PFSK-1 (cell line): ENCODE measurements at regions not wholly inside any gene's neighbourhood (a gene's known extent, or its start where the extent isn't known, plus 50 kb on each side); places are given as distances from the start of the nearest gene placed in this dataset.

ENCODE experiments used
- FOXP2 ChIP-seq: optimal IDR thresholded peaks from 2 replicates; pipeline ENCODE3; 2011; ENCODE audit warnings: borderline replicate concordance, control low read depth, inconsistent platforms; ENCODE audit not compliant: insufficient read depth; ENCODE audit errors: extremely low read length, extremely low read depth
- POLR2AphosphoS5 ChIP-seq: IDR thresholded peaks from 2 replicates; pipeline ENCODE4 v1.6.1; 2012; ENCODE audit warnings: low read depth, mild to moderate bottlenecking, control low read depth, low read length, moderate library complexity
- SIN3A ChIP-seq: IDR thresholded peaks from 2 replicates; pipeline ENCODE4 v1.6.1; 2012; ENCODE audit warnings: mild to moderate bottlenecking, low read length, moderate library complexity, borderline replicate concordance; ENCODE audit not compliant: insufficient read depth
- TAF1 ChIP-seq: IDR thresholded peaks from 2 replicates; pipeline ENCODE4 v1.6.1; 2012; ENCODE audit warnings: low read length, control low read depth, borderline replicate concordance; ENCODE audit not compliant: insufficient read depth
- TF ChIP-seq, protein P1 (sequence below), 2 experiments: IDR thresholded peaks; 2 replicates each; pipeline versions ENCODE4 v1.6.1 to v1.8.0; 2011 to 2012; ENCODE audit warnings: low read depth in 2 of 2, low read length in 2 of 2, control low read depth in 1 of 2, inconsistent platforms in 1 of 2, mild to moderate bottlenecking in 1 of 2, moderate library complexity in 1 of 2; ENCODE audit not compliant: insufficient read depth in 1 of 2

DNA sequence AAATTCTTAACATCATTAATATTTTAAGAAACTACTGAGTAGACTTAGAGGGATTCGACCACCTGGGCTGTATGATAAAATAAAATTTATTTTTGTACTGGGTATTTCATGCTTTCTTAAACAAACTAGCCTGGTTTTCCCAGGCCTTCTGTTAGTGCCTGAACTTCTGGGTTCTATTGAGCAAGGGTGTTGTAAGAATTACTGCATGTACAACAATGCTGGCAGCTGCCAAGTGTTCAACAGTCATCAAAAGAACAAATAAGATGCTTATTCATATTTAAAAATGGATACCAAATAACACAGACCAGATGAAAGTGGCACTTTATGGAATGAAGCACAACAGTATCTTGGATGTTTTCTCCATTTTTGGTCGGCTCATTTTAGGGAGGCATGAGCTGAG, 123.2 kb upstream of the FBXL7 start:
- TF ChIP-seq SIN3A (no peak), TAF1 (no peak), FOXP2 (no peak), POLR2AphosphoS5 (no peak)
- TF ChIP-seq, protein P1, sequence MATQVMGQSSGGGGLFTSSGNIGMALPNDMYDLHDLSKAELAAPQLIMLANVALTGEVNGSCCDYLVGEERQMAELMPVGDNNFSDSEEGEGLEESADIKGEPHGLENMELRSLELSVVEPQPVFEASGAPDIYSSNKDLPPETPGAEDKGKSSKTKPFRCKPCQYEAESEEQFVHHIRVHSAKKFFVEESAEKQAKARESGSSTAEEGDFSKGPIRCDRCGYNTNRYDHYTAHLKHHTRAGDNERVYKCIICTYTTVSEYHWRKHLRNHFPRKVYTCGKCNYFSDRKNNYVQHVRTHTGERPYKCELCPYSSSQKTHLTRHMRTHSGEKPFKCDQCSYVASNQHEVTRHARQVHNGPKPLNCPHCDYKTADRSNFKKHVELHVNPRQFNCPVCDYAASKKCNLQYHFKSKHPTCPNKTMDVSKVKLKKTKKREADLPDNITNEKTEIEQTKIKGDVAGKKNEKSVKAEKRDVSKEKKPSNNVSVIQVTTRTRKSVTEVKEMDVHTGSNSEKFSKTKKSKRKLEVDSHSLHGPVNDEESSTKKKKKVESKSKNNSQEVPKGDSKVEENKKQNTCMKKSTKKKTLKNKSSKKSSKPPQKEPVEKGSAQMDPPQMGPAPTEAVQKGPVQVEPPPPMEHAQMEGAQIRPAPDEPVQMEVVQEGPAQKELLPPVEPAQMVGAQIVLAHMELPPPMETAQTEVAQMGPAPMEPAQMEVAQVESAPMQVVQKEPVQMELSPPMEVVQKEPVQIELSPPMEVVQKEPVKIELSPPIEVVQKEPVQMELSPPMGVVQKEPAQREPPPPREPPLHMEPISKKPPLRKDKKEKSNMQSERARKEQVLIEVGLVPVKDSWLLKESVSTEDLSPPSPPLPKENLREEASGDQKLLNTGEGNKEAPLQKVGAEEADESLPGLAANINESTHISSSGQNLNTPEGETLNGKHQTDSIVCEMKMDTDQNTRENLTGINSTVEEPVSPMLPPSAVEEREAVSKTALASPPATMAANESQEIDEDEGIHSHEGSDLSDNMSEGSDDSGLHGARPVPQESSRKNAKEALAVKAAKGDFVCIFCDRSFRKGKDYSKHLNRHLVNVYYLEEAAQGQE (IDR thresholded peaks at IDR 0.05; ENCODE audit: insufficient read depth in 1 of 2, low read depth in 2 of 2, low read length in 2 of 2), result no peak

- TF ChIP-seq, protein P1 (IDR thresholded peaks at IDR 0.05; ENCODE audit: insufficient read depth in 1 of 2, low read depth in 2 of 2, low read length in 2 of 2), result no peak
- TF ChIP-seq POLR2AphosphoS5, result no peak
- no peak for TF ChIP-seq TAF1
- no peak for TF ChIP-seq FOXP2
- no peak for TF ChIP-seq SIN3A
Observed at GRCh38 chr5:15376088-15376487, 123.9 kb upstream of the FBXL7 start.

- TF ChIP-seq TAF1 (no peak), FOXP2 (no peak), SIN3A (no peak), POLR2AphosphoS5 (no peak)
- TF ChIP-seq, protein P1 (IDR thresholded peaks at IDR 0.05; ENCODE audit: insufficient read depth in 1 of 2, low read depth in 2 of 2, low read length in 2 of 2), result no peak
Observed at GRCh38 chr5:15375559-15375958, 124.4 kb upstream of the FBXL7 start.

DNA sequence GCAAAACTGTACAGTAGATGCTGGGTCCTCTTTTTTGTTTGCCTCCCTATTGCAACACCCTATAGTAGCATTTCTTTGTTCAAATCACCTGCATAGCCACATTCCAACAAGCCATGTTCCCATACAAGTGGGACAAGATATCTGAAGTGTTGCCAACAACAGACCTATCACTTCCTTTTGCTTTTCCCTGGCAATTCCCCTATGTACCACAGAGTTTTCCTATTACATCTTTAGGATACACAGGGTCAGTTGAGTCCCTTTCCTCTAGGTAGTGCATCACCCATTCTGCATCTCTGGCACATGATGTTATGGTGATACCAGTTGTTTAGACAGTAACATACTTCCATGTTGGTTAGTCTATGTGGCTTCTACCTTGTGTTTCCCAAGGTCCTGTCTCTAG, 125.1 kb upstream of the FBXL7 start:
- TF ChIP-seq POLR2AphosphoS5 (no peak), TAF1 (no peak)

DNA sequence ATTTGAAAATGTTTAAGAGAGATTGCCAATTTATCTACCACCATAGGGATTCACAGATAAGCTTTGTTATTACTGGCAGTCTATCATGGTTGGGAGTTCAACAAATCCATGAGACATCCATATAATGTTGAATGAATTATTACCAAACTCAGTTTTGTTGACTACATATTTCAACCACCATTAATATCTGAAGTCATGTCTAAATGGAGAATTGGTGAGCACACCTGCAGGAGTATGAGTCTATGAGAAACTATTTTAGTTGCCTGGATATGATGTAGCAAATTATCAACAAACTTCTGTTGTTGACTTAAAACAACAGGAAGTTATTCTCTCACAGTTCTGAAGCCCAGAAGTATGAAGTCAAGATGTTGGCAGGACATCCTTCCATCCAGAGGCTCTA, 126.8 kb upstream of the FBXL7 start:
- TF ChIP-seq, protein P1 (IDR thresholded peaks at IDR 0.05; ENCODE audit: insufficient read depth in 1 of 2, low read depth in 2 of 2, low read length in 2 of 2), result no peak
- TF ChIP-seq TAF1 (no peak), SIN3A (no peak), FOXP2 (no peak)

DNA sequence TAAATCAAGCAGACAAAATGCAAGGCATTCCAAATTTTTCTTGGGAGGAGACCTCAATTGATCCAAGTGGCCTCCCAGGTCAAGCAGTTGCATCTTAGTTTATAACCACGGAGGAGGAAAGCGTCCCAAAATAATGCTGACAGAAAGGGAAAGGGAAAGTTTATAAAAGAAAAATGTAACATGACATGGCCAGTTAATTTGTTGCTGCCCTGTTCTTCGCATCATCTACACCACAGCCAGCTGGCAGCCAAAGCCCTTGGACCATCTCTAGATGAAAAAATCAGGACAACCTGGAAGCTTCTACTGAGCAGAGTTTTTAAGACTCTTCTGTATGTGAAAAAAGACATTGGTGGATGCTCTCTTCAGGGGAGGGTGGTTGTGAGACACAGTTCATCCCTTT, 128.8 kb upstream of the FBXL7 start:
- TF ChIP-seq, protein P1 (IDR thresholded peaks at IDR 0.05; ENCODE audit: insufficient read depth in 1 of 2, low read depth in 2 of 2, low read length in 2 of 2), result no peak
- TF ChIP-seq SIN3A, result no peak
- no peak for TF ChIP-seq FOXP2
- no peak for TF ChIP-seq POLR2AphosphoS5
- no peak for TF ChIP-seq TAF1
